ENCODE measurements at regions not wholly inside any gene's neighbourhood (a gene's known extent, or its start where the extent isn't known, plus 50 kb on each side); places are given as distances from the start of the nearest gene placed in this dataset.

DNA sequence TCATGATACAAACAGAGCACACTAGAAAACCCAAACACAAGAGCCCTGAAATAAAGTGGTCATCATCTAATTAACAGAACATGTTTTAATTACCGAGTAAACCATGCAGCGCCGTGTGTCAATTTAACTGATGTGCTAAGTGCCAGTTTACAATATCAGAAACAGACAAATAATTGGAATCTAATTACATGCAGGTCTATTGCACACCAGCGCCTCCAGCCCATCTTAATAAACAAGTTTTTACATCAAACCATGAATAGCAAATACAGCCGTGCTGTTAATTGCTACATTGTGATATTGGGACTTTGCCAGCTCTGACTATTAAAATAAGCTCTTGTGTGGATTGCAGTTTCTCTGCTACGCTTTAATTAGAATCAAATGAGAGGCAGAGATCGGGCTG, 510.2 kb upstream of the MDFIC2 start:
- TF ChIP-seq POLR2AphosphoS5 (IDR thresholded peaks at IDR 0.05) (no peak), POLR2A (IDR thresholded peaks at IDR 0.05) (no peak)
- TF ChIP-seq, protein P1, sequence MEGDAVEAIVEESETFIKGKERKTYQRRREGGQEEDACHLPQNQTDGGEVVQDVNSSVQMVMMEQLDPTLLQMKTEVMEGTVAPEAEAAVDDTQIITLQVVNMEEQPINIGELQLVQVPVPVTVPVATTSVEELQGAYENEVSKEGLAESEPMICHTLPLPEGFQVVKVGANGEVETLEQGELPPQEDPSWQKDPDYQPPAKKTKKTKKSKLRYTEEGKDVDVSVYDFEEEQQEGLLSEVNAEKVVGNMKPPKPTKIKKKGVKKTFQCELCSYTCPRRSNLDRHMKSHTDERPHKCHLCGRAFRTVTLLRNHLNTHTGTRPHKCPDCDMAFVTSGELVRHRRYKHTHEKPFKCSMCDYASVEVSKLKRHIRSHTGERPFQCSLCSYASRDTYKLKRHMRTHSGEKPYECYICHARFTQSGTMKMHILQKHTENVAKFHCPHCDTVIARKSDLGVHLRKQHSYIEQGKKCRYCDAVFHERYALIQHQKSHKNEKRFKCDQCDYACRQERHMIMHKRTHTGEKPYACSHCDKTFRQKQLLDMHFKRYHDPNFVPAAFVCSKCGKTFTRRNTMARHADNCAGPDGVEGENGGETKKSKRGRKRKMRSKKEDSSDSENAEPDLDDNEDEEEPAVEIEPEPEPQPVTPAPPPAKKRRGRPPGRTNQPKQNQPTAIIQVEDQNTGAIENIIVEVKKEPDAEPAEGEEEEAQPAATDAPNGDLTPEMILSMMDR (IDR thresholded peaks at IDR 0.05), result no peak
- Histone ChIP-seq H3K4me1 (no peaks in the 10 kb centered on the region), H3K36me3 (no peaks in the 10 kb centered on the region), H3K4me3 (no peak overlapping the region), H3K27ac (no peak overlapping the region), H3K9me3 (no peaks in the 10 kb centered on the region), H3K27me3 (no peaks in the 10 kb centered on the region)
- intact Hi-C loops (cut with DNase I; ENCODE audit: low total_unique reads), result no loop called here
- no peak for DNase-seq (ENCODE audit: low spot score in 2 of 2)

DNA sequence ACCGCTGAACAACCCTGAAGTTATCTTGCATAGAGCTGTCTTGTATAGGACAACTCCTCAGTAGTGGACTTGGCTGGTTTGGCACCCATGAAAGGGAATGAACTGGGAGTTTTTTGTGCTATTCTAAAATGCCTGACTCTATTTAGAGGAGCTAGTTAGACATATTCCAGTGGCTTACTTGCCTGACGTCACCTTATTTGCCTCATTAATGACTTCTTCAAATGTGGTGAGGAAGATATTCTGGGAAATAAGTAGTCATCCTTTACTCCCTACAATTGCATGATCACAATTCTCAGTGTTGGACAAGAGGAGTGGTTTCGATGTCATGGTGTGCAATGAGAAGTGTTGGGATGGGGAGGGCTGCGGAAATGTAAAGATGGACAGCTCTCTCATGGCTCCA, 509.2 kb upstream of the MDFIC2 start:
- no peak for DNase-seq (ENCODE audit: low spot score in 2 of 2)
- Histone ChIP-seq H3K4me3 (no peak overlapping the region), H3K27ac (no peak overlapping the region), H3K9me3 (peaks cover 0 to 5% of the 10 kb centered on the region in 2 donors), H3K36me3 (no peaks in the 10 kb centered on the region), H3K27me3 (no peaks in the 10 kb centered on the region), H3K4me1 (no peaks in the 10 kb centered on the region)
- TF ChIP-seq, protein P1 (IDR thresholded peaks at IDR 0.05), result no peak
- TF ChIP-seq POLR2AphosphoS5 (IDR thresholded peaks at IDR 0.05) (no peak), POLR2A (IDR thresholded peaks at IDR 0.05) (no peak)
- intact Hi-C loops (cut with DNase I; ENCODE audit: low total_unique reads), result no loop called here

DNA sequence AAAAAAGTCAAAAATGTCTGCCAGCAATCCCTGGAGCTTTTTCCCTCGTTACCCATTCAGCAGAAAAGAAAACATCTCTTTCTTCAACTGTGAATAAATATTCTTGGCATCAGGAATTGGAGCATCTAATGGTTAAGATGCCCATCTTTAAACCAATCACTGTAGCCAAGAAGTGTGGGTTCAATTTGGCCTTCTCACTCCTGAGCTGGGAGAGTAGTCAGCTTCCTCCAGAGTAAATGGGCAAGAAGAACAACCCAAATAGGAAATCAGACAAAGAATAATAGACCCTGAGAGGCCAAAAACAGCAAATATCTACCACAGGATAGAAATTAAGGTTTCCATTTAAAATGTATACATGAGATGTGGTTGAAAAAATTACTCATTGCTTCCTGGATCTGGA, 508.0 kb upstream of the MDFIC2 start:
- H3K9me3 ChIP-seq, result peaks cover 0 to 12% of the 10 kb centered on the region in 2 donors
- no peak for DNase-seq (ENCODE audit: low spot score in 2 of 2)
- no peak overlapping the region for H3K4me3 ChIP-seq
- H3K27me3 ChIP-seq, result no peaks in the 10 kb centered on the region
- no peak for TF ChIP-seq POLR2AphosphoS5 (IDR thresholded peaks at IDR 0.05)
- TF ChIP-seq, protein P1 (IDR thresholded peaks at IDR 0.05), result no peak
- H3K36me3 ChIP-seq, result no peaks in the 10 kb centered on the region
- intact Hi-C loops (cut with DNase I; ENCODE audit: low total_unique reads), result no loop called here
- no peaks in the 10 kb centered on the region for H3K4me1 ChIP-seq
- H3K27ac ChIP-seq, result no peak overlapping the region

DNA sequence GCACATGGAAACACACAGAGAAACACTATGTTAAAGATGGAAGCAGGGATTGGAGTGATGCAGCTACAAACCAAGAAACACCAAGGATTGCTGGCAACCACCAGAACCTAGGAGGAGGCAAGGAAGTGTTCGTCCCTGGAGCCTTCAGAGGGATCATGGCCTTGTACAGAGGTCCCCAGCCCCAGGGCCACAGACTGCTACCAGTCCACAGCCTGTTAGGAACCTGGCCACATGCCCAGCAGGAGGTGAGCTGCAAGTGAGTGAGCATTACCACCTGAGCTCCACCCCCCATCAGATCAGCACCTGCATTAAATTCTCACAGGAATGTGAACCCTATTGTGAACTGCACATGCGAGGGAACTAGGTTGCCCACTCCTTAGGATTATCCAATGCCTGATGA, 505.7 kb upstream of the MDFIC2 start:
- Histone ChIP-seq H3K4me3 (no peak overlapping the region), H3K4me1 (no peaks in the 10 kb centered on the region), H3K9me3 (peaks cover 0 to 12% of the 10 kb centered on the region in 2 donors), H3K27ac (no peak overlapping the region), H3K36me3 (no peaks in the 10 kb centered on the region), H3K27me3 (no peaks in the 10 kb centered on the region)
- intact Hi-C loops (cut with DNase I; ENCODE audit: low total_unique reads), result no loop called here
- no peak for DNase-seq (ENCODE audit: low spot score in 2 of 2)
- no peak for TF ChIP-seq POLR2AphosphoS5 (IDR thresholded peaks at IDR 0.05)

DNA sequence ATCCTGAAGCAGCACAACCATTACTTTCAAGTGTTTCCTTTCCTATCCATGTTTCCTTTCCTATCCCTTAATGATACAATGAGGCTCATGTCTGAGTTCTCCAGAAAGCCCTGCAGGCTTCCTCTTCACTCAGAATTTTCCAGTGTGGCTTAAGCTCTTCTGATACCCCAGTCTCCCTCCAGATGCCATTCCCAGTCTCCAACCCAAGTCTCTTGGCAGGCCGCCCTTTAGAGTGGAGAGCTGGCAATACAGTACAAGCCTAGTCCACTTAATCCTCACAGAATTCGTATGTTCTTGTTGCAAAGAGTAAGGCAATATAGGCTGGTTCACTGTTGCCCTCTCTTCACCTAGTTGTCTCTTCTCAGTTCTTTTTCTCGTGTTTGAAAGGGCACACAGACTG, 503.9 kb upstream of the MDFIC2 start:
- TF ChIP-seq, protein P1 (IDR thresholded peaks at IDR 0.05), result no peak
- no peak for TF ChIP-seq POLR2AphosphoS5 (IDR thresholded peaks at IDR 0.05)
- no peak for TF ChIP-seq POLR2A (IDR thresholded peaks at IDR 0.05)
- Histone ChIP-seq H3K4me1 (no peaks in the 10 kb centered on the region), H3K9me3 (peaks cover 0 to 12% of the 10 kb centered on the region in 2 donors), H3K36me3 (no peaks in the 10 kb centered on the region), H3K4me3 (no peak overlapping the region), H3K27me3 (no peaks in the 10 kb centered on the region), H3K27ac (no peak overlapping the region)
- DNase-seq (ENCODE audit: low spot score in 2 of 2), result no peak
- intact Hi-C loops (cut with DNase I; ENCODE audit: low total_unique reads), result no loop called here

DNA sequence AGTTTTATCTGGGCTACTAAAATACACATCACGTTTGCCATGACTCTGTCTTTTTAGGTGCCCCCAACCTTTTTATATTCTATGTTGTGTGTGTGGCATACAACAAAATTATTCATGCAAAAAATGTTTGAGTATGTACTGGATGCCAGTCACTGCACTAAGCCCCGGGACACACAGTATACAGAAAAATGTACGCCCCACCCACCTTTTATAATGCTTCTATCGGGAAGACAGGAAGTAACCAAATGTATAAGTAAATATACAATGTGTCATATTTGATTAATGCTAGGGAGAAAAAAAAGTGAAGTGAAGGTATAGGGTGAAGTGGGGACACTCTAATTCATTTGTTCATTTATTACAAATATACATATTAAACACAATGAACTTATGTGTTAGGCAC, 503.4 kb upstream of the MDFIC2 start:
- H3K36me3 ChIP-seq, result no peaks in the 10 kb centered on the region
- intact Hi-C loops (cut with DNase I; ENCODE audit: low total_unique reads), result no loop called here
- H3K27me3 ChIP-seq, result no peaks in the 10 kb centered on the region
- no peak for DNase-seq (ENCODE audit: low spot score in 2 of 2)
- no peak overlapping the region for H3K27ac ChIP-seq
- TF ChIP-seq POLR2AphosphoS5 (IDR thresholded peaks at IDR 0.05) (no peak), POLR2A (IDR thresholded peaks at IDR 0.05) (no peak)
- TF ChIP-seq, protein P1 (IDR thresholded peaks at IDR 0.05), result no peak
- H3K4me3 ChIP-seq, result no peak overlapping the region
- peaks cover 0 to 12% of the 10 kb centered on the region in 2 donors for H3K9me3 ChIP-seq
- no peaks in the 10 kb centered on the region for H3K4me1 ChIP-seq
